ENCODE measurements at regions not wholly inside any gene's neighbourhood (a gene's known extent, or its start where the extent isn't known, plus 50 kb on each side); places are given as distances from the start of the nearest gene placed in this dataset.

DNA sequence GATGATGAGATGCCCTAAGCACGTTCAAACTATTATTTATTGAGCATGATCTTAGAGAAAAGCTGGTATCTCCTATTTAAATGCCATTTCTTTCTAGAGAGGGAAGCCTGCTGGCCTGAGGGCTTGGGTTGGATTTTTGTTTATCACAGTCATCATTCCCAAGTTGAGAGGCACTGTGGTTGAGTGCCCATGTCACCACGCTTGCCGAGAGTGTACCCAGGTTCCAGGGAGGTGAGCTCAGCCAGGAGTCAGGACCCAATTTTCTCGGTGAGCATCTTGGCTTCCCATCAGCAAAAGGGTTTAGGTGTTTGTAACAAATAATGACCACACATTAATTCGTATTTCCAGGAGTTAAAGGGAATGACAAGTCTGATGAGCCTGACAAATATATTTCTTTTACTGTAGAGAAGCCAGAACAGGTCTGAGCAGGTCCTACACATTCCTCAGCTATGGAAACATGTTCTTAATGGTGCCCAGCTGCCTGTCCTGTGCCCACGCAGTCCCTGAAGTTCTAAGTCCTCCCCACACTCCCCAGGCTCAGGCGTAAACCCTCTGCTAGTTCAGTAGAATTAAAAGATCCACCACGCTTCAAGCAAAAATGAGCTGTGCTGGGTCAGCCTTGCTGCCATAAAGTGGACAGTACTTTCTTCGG, 258.9 kb upstream of the IRX2 start:
- no peaks in the 10 kb centered on the region for H3K4me1 ChIP-seq (replicated peaks in 1 of 2; ENCODE audit: control insufficient read depth in 2 of 2, insufficient read depth in 2 of 2, low read length in 2 of 2)
- H3K4me3 ChIP-seq, result no peak overlapping the region
- H3K9ac ChIP-seq (ENCODE audit: insufficient read depth in 1 of 2, low read depth in 2 of 2, low read length in 2 of 2), result no peak overlapping the region
- CTCF ChIA-PET (ENCODE audit: low intra/inter-chr PET ratio), result no interaction called here
- DNase-seq (ENCODE audit: extremely low read depth in 1 of 4, low spot score in 3 of 4) (no peak), ATAC-seq (no peak), FAIRE-seq (no peak)
- H4K20me1 ChIP-seq (replicated peaks; ENCODE audit: control insufficient read depth, insufficient read depth, low read length), result no peaks in the 10 kb centered on the region; the same call in 1 of the 2 replicates
- H3K4me2 ChIP-seq (ENCODE audit: insufficient read depth, low read length), result no peak overlapping the region
- POLR2A ChIA-PET, result no interaction called here
- H3K36me3 ChIP-seq (ENCODE audit: control insufficient read depth, insufficient read depth, low read length), result no peaks in the 10 kb centered on the region
- no peak overlapping the region for H2AFZ ChIP-seq (ENCODE audit: low read depth, low read length)
- H3K9me3 ChIP-seq (replicated peaks; ENCODE audit: control insufficient read depth, insufficient read depth, low read depth, low read length), result no peaks in the 10 kb centered on the region
- intact Hi-C loops (cut with micrococcal nuclease) (no loop called here), in situ Hi-C loops (cut with MboI) (no loop called here)
- BruUV-seq (replicated peaks), result no TSS peak
- H3K79me2 ChIP-seq (ENCODE audit: control insufficient read depth, insufficient read depth, low read length), result no peaks in the 10 kb centered on the region
- 0% methylated on average over 9 of the region's 9 CpGs for WGBS (ENCODE audit: insufficient coverage, low coverage, missing lambda C conversion rate)
- no peak overlapping the region for H3K27ac ChIP-seq (ENCODE audit: extremely low read depth, low read depth, low read length)
- no peaks in the 10 kb centered on the region; a peak in 1 of 5 replicates for H3K27me3 ChIP-seq (ENCODE audit: control insufficient read depth in 2 of 2, insufficient read depth in 2 of 2, low read length in 2 of 2)
- no peaks in the 10 kb centered on the region for H3K9me1 ChIP-seq (ENCODE audit: control insufficient read depth, insufficient read depth, low read length)
- TF ChIP-seq CREBBP (IDR thresholded peaks at IDR 0.05; ENCODE audit: low read depth, low read length) (no peak), FUS (optimal IDR thresholded peaks at IDR 0.05; ENCODE audit: low read depth, low read length) (no peak), ELF1 (tag; IDR thresholded peaks at IDR 0.05) (no peak), ZZZ3 (IDR thresholded peaks at IDR 0.05) (no peak), SLC30A9 (CRISPR knock-in tag; IDR thresholded peaks at IDR 0.05) (no peak), MBD2 (IDR thresholded peaks at IDR 0.05; ENCODE audit: borderline replicate concordance, low read depth) (no peak), CREM (IDR thresholded peaks at IDR 0.05; ENCODE audit: low read depth) (no peak), NFRKB (IDR thresholded peaks at IDR 0.05; ENCODE audit: low read depth) (no peak), GTF2E2 (tag; IDR thresholded peaks at IDR 0.05) (no peak), ZNF143 (CRISPR knock-in tag; IDR thresholded peaks at IDR 0.05) (no peak), HMG20A (CRISPR knock-in tag; conservative IDR thresholded peaks at IDR 0.05) (no peak), TCF7 (IDR thresholded peaks at IDR 0.05; ENCODE audit: borderline replicate concordance) (no peak), ZSCAN32 (CRISPR knock-in tag; IDR thresholded peaks at IDR 0.05) (no peak), SAFB (IDR thresholded peaks at IDR 0.05; ENCODE audit: borderline replicate concordance, low read depth, low read length) (no peak), ARID1B (IDR thresholded peaks at IDR 0.05) (no peak), FOXP1 (CRISPR knock-in tag; IDR thresholded peaks at IDR 0.05) (no peak), RBM17 (IDR thresholded peaks at IDR 0.05; ENCODE audit: borderline replicate concordance, low read depth, low read length) (no peak)
- TF ChIP-seq, protein P1, sequence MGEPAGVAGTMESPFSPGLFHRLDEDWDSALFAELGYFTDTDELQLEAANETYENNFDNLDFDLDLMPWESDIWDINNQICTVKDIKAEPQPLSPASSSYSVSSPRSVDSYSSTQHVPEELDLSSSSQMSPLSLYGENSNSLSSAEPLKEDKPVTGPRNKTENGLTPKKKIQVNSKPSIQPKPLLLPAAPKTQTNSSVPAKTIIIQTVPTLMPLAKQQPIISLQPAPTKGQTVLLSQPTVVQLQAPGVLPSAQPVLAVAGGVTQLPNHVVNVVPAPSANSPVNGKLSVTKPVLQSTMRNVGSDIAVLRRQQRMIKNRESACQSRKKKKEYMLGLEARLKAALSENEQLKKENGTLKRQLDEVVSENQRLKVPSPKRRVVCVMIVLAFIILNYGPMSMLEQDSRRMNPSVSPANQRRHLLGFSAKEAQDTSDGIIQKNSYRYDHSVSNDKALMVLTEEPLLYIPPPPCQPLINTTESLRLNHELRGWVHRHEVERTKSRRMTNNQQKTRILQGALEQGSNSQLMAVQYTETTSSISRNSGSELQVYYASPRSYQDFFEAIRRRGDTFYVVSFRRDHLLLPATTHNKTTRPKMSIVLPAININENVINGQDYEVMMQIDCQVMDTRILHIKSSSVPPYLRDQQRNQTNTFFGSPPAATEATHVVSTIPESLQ (CRISPR knock-in tag; IDR thresholded peaks at IDR 0.05), result no peak
- TF ChIP-seq, protein P2, sequence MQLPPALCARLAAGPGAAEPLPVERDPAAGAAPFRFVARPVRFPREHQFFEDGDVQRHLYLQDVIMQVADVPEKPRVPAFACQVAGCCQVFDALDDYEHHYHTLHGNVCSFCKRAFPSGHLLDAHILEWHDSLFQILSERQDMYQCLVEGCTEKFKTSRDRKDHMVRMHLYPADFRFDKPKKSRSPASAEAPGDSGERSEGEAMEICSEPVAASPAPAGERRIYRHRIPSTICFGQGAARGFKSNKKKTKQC (CRISPR knock-in tag; IDR thresholded peaks at IDR 0.05), result no peak
